Gastrocnemius medialis (tissue), 4 donors: ENCODE measurements at regions not wholly inside any gene's neighbourhood (a gene's known extent, or its start where the extent isn't known, plus 50 kb on each side); places are given as distances from the start of the nearest gene placed in this dataset.

ENCODE experiments used
- ATAC-seq, 2 donors: fragments of 150-250 bp; one replicate each; pipeline ENCODE4 v1.9.1; 2016
- DNase-seq, 2 donors: peaks; one replicate each; pipeline ENCODE4 v3.0.0-alpha.2; 2019
- H3K27ac ChIP-seq, 4 donors: fragments of 200-600 bp; sonication (generic); 1 replicate in 1 of 4; 2 replicates in 3 of 4; pipeline ENCODE4 v1.5.1; 2016 to 2018; ENCODE audit warnings: mild to moderate bottlenecking in 2 of 4, moderate library complexity in 1 of 4
- H3K27me3 ChIP-seq, 3 donors: fragments of 200-600 bp; sonication (generic) in 2 of 3; 1 replicate in 1 of 3; 2 replicates in 2 of 3; pipeline versions ENCODE4 v1.5.1 to v1.6.0; 2016 to 2019; ENCODE audit warnings: mild to moderate bottlenecking in 1 of 3, moderate library complexity in 1 of 3
- H3K36me3 ChIP-seq, 2 donors: fragments of 200-600 bp; sonication (generic) in 1 of 2; one replicate each; pipeline ENCODE4 v1.5.1; 2017 to 2018
- H3K4me1 ChIP-seq, 2 donors: fragments of 200-600 bp; sonication (generic) in 1 of 2; one replicate each; pipeline ENCODE4 v1.5.1; 2016 to 2017; ENCODE audit warnings: mild to moderate bottlenecking in 2 of 2
- H3K4me3 ChIP-seq, 4 donors: fragments of 200-600 bp; sonication (generic) in 3 of 4; 1 replicate in 1 of 4; 2 replicates in 3 of 4; pipeline ENCODE4 v1.5.1; 2016 to 2019; ENCODE audit warnings: mild to moderate bottlenecking in 2 of 4
- H3K9me3 ChIP-seq, 3 donors: fragments of 200-600 bp; sonication (generic) in 2 of 3; 1 replicate in 1 of 3; 2 replicates in 2 of 3; pipeline ENCODE4 v1.5.1; 2016 to 2019
- POLR2A ChIP-seq, 2 donors: fragments of 450-650 bp; IDR thresholded peaks; one replicate each; pipeline ENCODE4 v1.6.1; 2017; ENCODE audit warnings: antibody characterized with exemption in 2 of 2, mild to moderate bottlenecking in 2 of 2, moderate library complexity in 2 of 2
- in situ Hi-C, 4 donors: fragments of 200-750 bp; cut with MboI; loops; one replicate each; pipeline versions ENCODE4 v1.15.0 to v1.8.0; 2017; ENCODE audit warnings: low sequenced_read_pairs in 4 of 4
- intact Hi-C: fragments of 100-400 bp; cut with DNase I; formaldehyde crosslinking; loops from one replicate; pipeline ENCODE4 v1.15.1; 2023; ENCODE audit warnings: low total_unique reads
- TF ChIP-seq, protein P1 (sequence below), 5 experiments: fragments of 450-650 bp in 3 of 5; fragments of 200-600 bp in 2 of 5; sonication (generic) in 2 of 5; IDR thresholded peaks in 4 of 5; conservative IDR thresholded peaks in 1 of 5; 1 replicate in 4 of 5; 2 replicates in 1 of 5; pipeline ENCODE4 v1.5.1; 2016 to 2019; ENCODE audit warnings: antibody characterized with exemption in 5 of 5, mild to moderate bottlenecking in 3 of 5, moderate library complexity in 3 of 5

- Histone ChIP-seq H3K4me1 (no peaks in the 10 kb centered on the region), H3K9me3 (no peaks in the 10 kb centered on the region), H3K36me3 (no peaks in the 10 kb centered on the region), H3K27ac (no peak overlapping the region), H3K27me3 (no peaks in the 10 kb centered on the region), H3K4me3 (no peak overlapping the region)
- TF ChIP-seq, protein P1, sequence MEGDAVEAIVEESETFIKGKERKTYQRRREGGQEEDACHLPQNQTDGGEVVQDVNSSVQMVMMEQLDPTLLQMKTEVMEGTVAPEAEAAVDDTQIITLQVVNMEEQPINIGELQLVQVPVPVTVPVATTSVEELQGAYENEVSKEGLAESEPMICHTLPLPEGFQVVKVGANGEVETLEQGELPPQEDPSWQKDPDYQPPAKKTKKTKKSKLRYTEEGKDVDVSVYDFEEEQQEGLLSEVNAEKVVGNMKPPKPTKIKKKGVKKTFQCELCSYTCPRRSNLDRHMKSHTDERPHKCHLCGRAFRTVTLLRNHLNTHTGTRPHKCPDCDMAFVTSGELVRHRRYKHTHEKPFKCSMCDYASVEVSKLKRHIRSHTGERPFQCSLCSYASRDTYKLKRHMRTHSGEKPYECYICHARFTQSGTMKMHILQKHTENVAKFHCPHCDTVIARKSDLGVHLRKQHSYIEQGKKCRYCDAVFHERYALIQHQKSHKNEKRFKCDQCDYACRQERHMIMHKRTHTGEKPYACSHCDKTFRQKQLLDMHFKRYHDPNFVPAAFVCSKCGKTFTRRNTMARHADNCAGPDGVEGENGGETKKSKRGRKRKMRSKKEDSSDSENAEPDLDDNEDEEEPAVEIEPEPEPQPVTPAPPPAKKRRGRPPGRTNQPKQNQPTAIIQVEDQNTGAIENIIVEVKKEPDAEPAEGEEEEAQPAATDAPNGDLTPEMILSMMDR (IDR thresholded peaks at IDR 0.05 in 4 of 5, conservative IDR thresholded peaks at IDR 0.05 in 1 of 5) = no peak
- no peak for TF ChIP-seq POLR2A (IDR thresholded peaks at IDR 0.05)
- DNase-seq (no peak), ATAC-seq (no peak)
- intact Hi-C loops = no loop called here
- in situ Hi-C loops = no loop called here
Measured at GRCh38 chr2:225173909-225174308, 131.6 kb upstream of the DOCK10 start.

DNA sequence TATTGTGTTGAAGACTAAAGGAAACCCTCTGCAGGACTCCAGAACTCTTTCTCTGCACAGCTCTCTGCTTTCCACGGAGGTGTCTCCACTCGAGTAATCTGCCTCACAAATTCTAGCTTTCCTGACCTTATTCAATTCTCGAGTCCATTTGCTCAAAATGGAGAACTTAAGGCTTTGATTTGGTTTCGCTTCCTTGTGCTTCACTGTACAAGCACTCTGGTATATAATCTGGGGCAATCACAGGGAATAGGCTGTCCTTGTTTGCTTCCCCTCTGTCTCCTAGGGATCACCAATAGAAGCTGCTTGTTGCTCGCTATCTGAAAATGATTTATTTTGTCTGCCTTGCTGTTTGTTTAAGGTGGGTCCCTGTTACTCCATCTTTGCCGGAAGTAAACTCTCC, 129.1 kb upstream of the DOCK10 start:
- in situ Hi-C loops = no loop called here
- no peak overlapping the region for H3K4me3 ChIP-seq
- H3K9me3 ChIP-seq = no peaks in the 10 kb centered on the region
- H3K4me1 ChIP-seq = no peaks in the 10 kb centered on the region
- DNase-seq = no peak
- no peaks in the 10 kb centered on the region for H3K27me3 ChIP-seq
- TF ChIP-seq, protein P1 (IDR thresholded peaks at IDR 0.05 in 4 of 5, conservative IDR thresholded peaks at IDR 0.05 in 1 of 5) = no peak
- TF ChIP-seq POLR2A (IDR thresholded peaks at IDR 0.05) = no peak
- H3K27ac ChIP-seq = no peak overlapping the region
- no peaks in the 10 kb centered on the region for H3K36me3 ChIP-seq
- intact Hi-C loops = no loop called here
- ATAC-seq = no peak

DNA sequence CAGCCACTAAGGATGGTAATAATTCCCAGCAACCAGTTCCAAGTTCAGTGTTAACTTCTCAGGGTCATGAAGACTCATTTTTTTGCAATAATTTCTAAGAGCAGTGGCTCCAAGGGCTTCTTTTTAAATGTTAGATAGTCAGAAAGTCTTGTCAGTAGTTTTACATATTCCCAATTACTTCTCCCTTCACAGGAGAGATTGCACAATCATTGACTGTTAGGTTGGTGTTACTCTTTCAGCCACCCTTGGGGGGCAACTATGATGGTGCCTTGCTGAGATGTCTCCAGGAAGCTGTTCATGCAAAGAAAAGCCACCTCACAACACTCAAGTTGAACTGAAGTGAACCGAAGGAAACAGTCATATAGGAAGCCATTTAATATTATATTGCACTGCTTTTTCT, 127.9 kb upstream of the DOCK10 start:
- no peaks in the 10 kb centered on the region for H3K4me1 ChIP-seq
- no peak for TF ChIP-seq POLR2A (IDR thresholded peaks at IDR 0.05)
- TF ChIP-seq, protein P1 (IDR thresholded peaks at IDR 0.05 in 4 of 5, conservative IDR thresholded peaks at IDR 0.05 in 1 of 5) = no peak
- H3K27ac ChIP-seq = no peak overlapping the region
- no peaks in the 10 kb centered on the region for H3K27me3 ChIP-seq
- no peaks in the 10 kb centered on the region for H3K36me3 ChIP-seq
- in situ Hi-C loops = no loop called here
- H3K4me3 ChIP-seq = no peak overlapping the region
- intact Hi-C loops = no loop called here
- no peak for DNase-seq
- no peak for ATAC-seq
- H3K9me3 ChIP-seq = no peaks in the 10 kb centered on the region

DNA sequence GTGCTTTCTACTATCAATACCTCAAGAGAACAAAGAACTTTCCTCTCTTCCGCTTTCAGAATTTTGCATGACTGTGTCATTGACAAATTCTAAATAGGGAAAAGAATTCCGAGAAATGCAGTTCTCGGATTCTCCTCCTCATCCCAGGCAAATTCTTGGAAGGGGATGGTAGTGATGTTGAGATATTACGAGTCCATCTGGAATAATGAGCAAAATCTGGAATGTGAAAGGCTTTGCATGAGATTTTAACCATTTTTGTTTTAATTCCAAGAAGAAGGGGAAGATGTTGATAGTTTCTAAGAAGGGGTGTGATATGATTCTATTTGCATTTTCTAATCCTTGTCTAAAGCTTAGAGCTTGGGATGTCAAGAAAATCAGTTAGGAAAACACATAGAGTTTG, 127.1 kb upstream of the DOCK10 start:
- no peaks in the 10 kb centered on the region for H3K36me3 ChIP-seq
- in situ Hi-C loops (no loop called here), intact Hi-C loops (no loop called here)
- no peak for TF ChIP-seq POLR2A (IDR thresholded peaks at IDR 0.05)
- TF ChIP-seq, protein P1 (IDR thresholded peaks at IDR 0.05 in 4 of 5, conservative IDR thresholded peaks at IDR 0.05 in 1 of 5) = no peak
- DNase-seq (no peak), ATAC-seq (no peak)
- H3K4me3 ChIP-seq = no peak overlapping the region
- H3K4me1 ChIP-seq = no peaks in the 10 kb centered on the region
- no peaks in the 10 kb centered on the region for H3K9me3 ChIP-seq
- H3K27ac ChIP-seq = no peak overlapping the region
- H3K27me3 ChIP-seq = no peaks in the 10 kb centered on the region

DNA sequence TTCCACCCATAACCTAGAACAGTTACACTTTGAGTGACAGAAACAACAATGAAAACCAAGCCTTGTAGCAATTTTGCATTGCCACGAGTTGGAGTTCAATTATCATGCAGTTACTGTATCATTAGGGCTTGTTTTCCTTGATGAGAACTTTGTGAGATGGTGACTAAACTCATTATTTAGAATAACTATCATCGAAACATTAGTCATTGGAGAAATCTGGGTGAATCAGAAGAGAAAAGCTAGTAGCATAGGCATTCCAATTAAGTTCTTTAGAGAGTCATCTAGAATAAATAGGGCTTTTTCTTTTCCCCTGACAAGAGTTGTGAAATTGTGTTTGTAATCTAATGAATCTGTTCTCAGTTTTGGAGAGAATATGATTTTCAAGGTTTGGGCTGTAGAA, 122.8 kb upstream of the DOCK10 start:
- intact Hi-C loops = no loop called here
- H3K27ac ChIP-seq = no peak overlapping the region
- no peaks in the 10 kb centered on the region for H3K9me3 ChIP-seq
- no peak overlapping the region for H3K4me3 ChIP-seq
- H3K27me3 ChIP-seq = no peaks in the 10 kb centered on the region
- no peaks in the 10 kb centered on the region for H3K4me1 ChIP-seq
- TF ChIP-seq, protein P1 (IDR thresholded peaks at IDR 0.05 in 4 of 5, conservative IDR thresholded peaks at IDR 0.05 in 1 of 5) = no peak
- TF ChIP-seq POLR2A (IDR thresholded peaks at IDR 0.05) = no peak
- in situ Hi-C loops = no loop called here
- H3K36me3 ChIP-seq = no peaks in the 10 kb centered on the region
- DNase-seq (no peak), ATAC-seq (no peak)
